GM23338 (cell line): ENCODE measurements at regions not wholly inside any gene's neighbourhood (a gene's known extent, or its start where the extent isn't known, plus 50 kb on each side); places are given as distances from the start of the nearest gene placed in this dataset.

Source experiments
- ATAC-seq: fragments of 200-7000 bp; cut with Tn5 transposase; 3 replicates; pipeline ENCODE4 v1.9.1; 2020
- DNase-seq: peaks from one replicate; pipeline ENCODE4 v3.0.0-alpha.2; 2015; ENCODE audit warnings: low spot score
- H2AFZ ChIP-seq: fragments of 200-600 bp; sonication (generic); 2 replicates; pipeline ENCODE4 v1.8.0; 2016; ENCODE audit warnings: antibody characterized with exemption, mild to moderate bottlenecking, moderate library complexity
- H3F3A ChIP-seq: fragments of 200-600 bp; sonication (generic); replicated peaks from 2 replicates; pipeline ENCODE4 v1.8.0; 2017; ENCODE audit warnings: antibody characterized with exemption, mixed run types, low read depth
- H3K27ac ChIP-seq: fragments of 200-600 bp; sonication (generic); 2 replicates; pipeline ENCODE4 v1.6.1; 2016; ENCODE audit warnings: low read depth
- H3K27me3 ChIP-seq: fragments of 200-600 bp; sonication (generic); 2 replicates; pipeline ENCODE4 v1.8.0; 2016; ENCODE audit warnings: mild to moderate bottlenecking, mixed run types, moderate library complexity; ENCODE audit not compliant: insufficient read depth
- H3K36me3 ChIP-seq: fragments of 200-600 bp; sonication (generic); 2 replicates; pipeline ENCODE4 v1.8.0; 2016; ENCODE audit warnings: mild to moderate bottlenecking; ENCODE audit not compliant: insufficient read depth
- H3K4me1 ChIP-seq: fragments of 200-600 bp; sonication (generic); 2 replicates; pipeline ENCODE4 v1.8.0; 2016; ENCODE audit warnings: mild to moderate bottlenecking, moderate library complexity; ENCODE audit not compliant: insufficient read depth
- H3K4me2 ChIP-seq: fragments of 200-600 bp; sonication (generic); 2 replicates; pipeline ENCODE4 v1.7.1; 2017; ENCODE audit warnings: mixed run types
- H3K4me3 ChIP-seq: fragments of 200-600 bp; sonication (generic); 2 replicates; pipeline ENCODE4 v1.6.1; 2016; ENCODE audit warnings: mixed run types
- H3K79me2 ChIP-seq: fragments of 200-600 bp; sonication (generic); replicated peaks from 2 replicates; pipeline ENCODE4 v1.8.0; 2017; ENCODE audit warnings: mild to moderate bottlenecking; ENCODE audit not compliant: insufficient read depth
- H3K9me2 ChIP-seq: fragments of 200-600 bp; sonication (generic); 2 replicates; pipeline ENCODE4 v1.8.0; 2017; ENCODE audit not compliant: insufficient read depth
- H4K20me1 ChIP-seq: fragments of 200-600 bp; sonication (generic); replicated peaks from 2 replicates; pipeline ENCODE4 v1.8.0; 2017; ENCODE audit warnings: mild to moderate bottlenecking; ENCODE audit not compliant: insufficient read depth
- H3K27ac Mint-ChIP-seq: 2 replicates; pipeline ENCODE4 v1.8.0; 2020; ENCODE audit warnings: inconsistent platforms, mild to moderate bottlenecking, moderate library complexity, mixed read lengths
- H3K27me3 Mint-ChIP-seq: 3 replicates; pipeline ENCODE4 v1.8.0; 2022; ENCODE audit warnings: low read depth, mild to moderate bottlenecking, moderate library complexity, mixed read lengths, inconsistent platforms; ENCODE audit not compliant: insufficient read depth, poor library complexity
- H3K36me3 Mint-ChIP-seq: 3 replicates; pipeline ENCODE4 v1.8.0; 2021; ENCODE audit warnings: low read depth, mild to moderate bottlenecking, inconsistent platforms, moderate library complexity, mixed read lengths
- H3K4me1 Mint-ChIP-seq: 3 replicates; pipeline ENCODE4 v1.8.0; 2020; ENCODE audit warnings: mild to moderate bottlenecking, inconsistent platforms, mixed read lengths
- H3K4me3 Mint-ChIP-seq: 3 replicates; pipeline ENCODE4 v1.8.0; 2021; ENCODE audit warnings: moderate library complexity, mild to moderate bottlenecking, inconsistent platforms, mixed read lengths
- H3K9me3 Mint-ChIP-seq: 3 replicates; pipeline ENCODE4 v1.8.0; 2020; ENCODE audit warnings: moderate library complexity, mild to moderate bottlenecking, inconsistent platforms, mixed read lengths
- CREB1 ChIP-seq: fragments of 250-450 bp; sonication (Bioruptor Pico); IDR thresholded peaks from 2 replicates; pipeline ENCODE4 v1.5.0; 2020; ENCODE audit warnings: low read depth, mild to moderate bottlenecking, moderate library complexity
- CTCF ChIP-seq, 2 experiments: fragments of 200-600 bp in 1 of 2; sonication (generic) in 1 of 2; conservative IDR thresholded peaks; 2 replicates each; pipeline versions ENCODE4 v1.5.1 to v1.6.1; 2016 to 2017; ENCODE audit warnings: antibody characterized with exemption in 2 of 2, low read depth in 2 of 2, mild to moderate bottlenecking in 2 of 2, moderate library complexity in 1 of 2
- ETS1 ChIP-seq: IDR thresholded peaks from 2 replicates; pipeline ENCODE4 v1.6.1; 2016; ENCODE audit warnings: antibody characterized with exemption
- EZH2 ChIP-seq: fragments of 200-600 bp; sonication (generic); IDR thresholded peaks from one replicate; pipeline ENCODE4 v1.8.0; 2017; ENCODE audit warnings: antibody characterized with exemption, mild to moderate bottlenecking, low read depth; ENCODE audit not compliant: unreplicated experiment
- EZH2phosphoT487 ChIP-seq: fragments of 200-600 bp; sonication (generic); IDR thresholded peaks from one replicate; pipeline ENCODE4 v1.8.1; 2018; ENCODE audit warnings: antibody characterized with exemption; ENCODE audit not compliant: unreplicated experiment
- JUNB ChIP-seq: IDR thresholded peaks from one replicate; pipeline ENCODE4 v1.6.1; 2016; ENCODE audit warnings: antibody characterized with exemption; ENCODE audit not compliant: unreplicated experiment
- NANOG ChIP-seq: IDR thresholded peaks from 2 replicates; pipeline ENCODE4 v1.6.1; 2016; ENCODE audit warnings: antibody characterized with exemption, borderline replicate concordance
- POLR2AphosphoS5 ChIP-seq: IDR thresholded peaks from 2 replicates; pipeline ENCODE4 v1.6.1; 2016; ENCODE audit warnings: antibody characterized with exemption, low read depth
- REST ChIP-seq: IDR thresholded peaks from one replicate; pipeline ENCODE4 v1.6.1; 2018; ENCODE audit warnings: antibody characterized with exemption; ENCODE audit not compliant: unreplicated experiment
- STAT1 ChIP-seq: IDR thresholded peaks from one replicate; pipeline ENCODE4 v1.6.1; 2016; ENCODE audit warnings: antibody characterized with exemption; ENCODE audit not compliant: unreplicated experiment
- ZNF114 ChIP-seq: fragments of 250-450 bp; sonication (Bioruptor Pico); IDR thresholded peaks from 2 replicates; pipeline ENCODE4 v1.5.0; 2020; ENCODE audit warnings: mild to moderate bottlenecking, moderate library complexity
- ZNF331 ChIP-seq: fragments of 250-450 bp; sonication (Bioruptor Pico); IDR thresholded peaks from 2 replicates; pipeline ENCODE4 v1.5.0; 2020; ENCODE audit warnings: low read depth, mild to moderate bottlenecking, moderate library complexity
- ZNF462 ChIP-seq: fragments of 250-450 bp; sonication (Bioruptor Pico); IDR thresholded peaks from 2 replicates; pipeline ENCODE4 v1.5.0; 2020; ENCODE audit warnings: mild to moderate bottlenecking, moderate library complexity

- no peak overlapping the region for H3K27ac ChIP-seq
- Mint-ChIP-seq H3K36me3 (no peaks in the 10 kb centered on the region), H3K9me3 (no peaks in the 10 kb centered on the region), H3K27me3 (no peaks in the 10 kb centered on the region), H3K4me1 (peaks cover under 1% of the 10 kb centered on the region; the same call in 2 of the 3 replicates), H3K27ac (no peak overlapping the region), H3K4me3 (no peak overlapping the region)
- ATAC-seq (no peak), DNase-seq (no peak)
- H3K4me2 ChIP-seq, result no peak overlapping the region
- TF ChIP-seq EZH2phosphoT487 (no peak), POLR2AphosphoS5 (no peak), STAT1 (no peak), ZNF462 (CRISPR knock-in tag) (no peak), ZNF331 (no peak), NANOG (no peak), ZNF114 (CRISPR knock-in tag) (no peak), CTCF (conservative IDR thresholded peaks at IDR 0.05; ENCODE audit: low read depth in 2 of 2) (no peak), EZH2 (no peak), JUNB (no peak), CREB1 (CRISPR knock-in tag) (no peak), ETS1 (no peak), REST (no peak)
- no peaks in the 10 kb centered on the region for H3K4me1 ChIP-seq
- no peaks in the 10 kb centered on the region for H3K9me2 ChIP-seq
- no peaks in the 10 kb centered on the region for H3K36me3 ChIP-seq
- no peaks in the 10 kb centered on the region for H4K20me1 ChIP-seq
- no peaks in the 10 kb centered on the region for H3K27me3 ChIP-seq
- H2AFZ ChIP-seq, result no peak overlapping the region; the same call in 1 of the 2 replicates
- no peak overlapping the region for H3K4me3 ChIP-seq
- no peaks in the 10 kb centered on the region for H3K79me2 ChIP-seq
- H3F3A ChIP-seq, result no peaks in the 10 kb centered on the region
Observed at GRCh38 chr9:81468084-81468595, 221.2 kb downstream of the TLE1 start.
